ENCODE measurements at regions not wholly inside any gene's neighbourhood (a gene's known extent, or its start where the extent isn't known, plus 50 kb on each side); places are given as distances from the start of the nearest gene placed in this dataset.

DNA sequence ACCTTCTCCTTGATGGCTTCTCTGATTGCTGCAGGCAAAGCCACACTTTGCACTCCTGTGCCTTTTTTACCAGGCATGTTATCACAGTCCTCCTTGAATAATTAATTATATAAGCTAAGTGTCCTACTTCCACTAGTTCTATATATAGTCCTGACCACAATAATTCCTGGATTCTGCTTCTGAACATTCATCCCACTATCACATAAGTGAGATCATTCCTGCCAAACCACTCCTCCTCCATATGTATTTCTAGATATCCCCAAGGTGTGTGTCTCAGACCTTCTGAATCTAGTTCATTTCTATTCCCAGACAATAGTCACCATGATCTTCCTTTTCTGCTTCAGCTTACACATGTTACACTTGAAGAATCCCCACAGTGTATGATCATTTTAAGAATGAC lies 1237.5 kb upstream of the MAP3K7 start (continued):
- TF ChIP-seq, protein P1, sequence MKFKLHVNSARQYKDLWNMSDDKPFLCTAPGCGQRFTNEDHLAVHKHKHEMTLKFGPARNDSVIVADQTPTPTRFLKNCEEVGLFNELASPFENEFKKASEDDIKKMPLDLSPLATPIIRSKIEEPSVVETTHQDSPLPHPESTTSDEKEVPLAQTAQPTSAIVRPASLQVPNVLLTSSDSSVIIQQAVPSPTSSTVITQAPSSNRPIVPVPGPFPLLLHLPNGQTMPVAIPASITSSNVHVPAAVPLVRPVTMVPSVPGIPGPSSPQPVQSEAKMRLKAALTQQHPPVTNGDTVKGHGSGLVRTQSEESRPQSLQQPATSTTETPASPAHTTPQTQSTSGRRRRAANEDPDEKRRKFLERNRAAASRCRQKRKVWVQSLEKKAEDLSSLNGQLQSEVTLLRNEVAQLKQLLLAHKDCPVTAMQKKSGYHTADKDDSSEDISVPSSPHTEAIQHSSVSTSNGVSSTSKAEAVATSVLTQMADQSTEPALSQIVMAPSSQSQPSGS (IDR thresholded peaks at IDR 0.05; ENCODE audit: low read length), result no peak

Measured in H1 (cell line).